HK-2 (cell line): ENCODE measurements at regions not wholly inside any gene's neighbourhood (a gene's known extent, or its start where the extent isn't known, plus 50 kb on each side); places are given as distances from the start of the nearest gene placed in this dataset.
"Not testable (repeated sequence)": the region's sequence is repeated elsewhere in the genome, so short reads cannot be mapped to it uniquely, and the experiment has no call there.

Experiments used
- DNase-seq: peaks from one replicate; pipeline ENCODE4 v3.0.0-alpha.2; 2018; ENCODE audit not compliant: unreplicated experiment

DNA sequence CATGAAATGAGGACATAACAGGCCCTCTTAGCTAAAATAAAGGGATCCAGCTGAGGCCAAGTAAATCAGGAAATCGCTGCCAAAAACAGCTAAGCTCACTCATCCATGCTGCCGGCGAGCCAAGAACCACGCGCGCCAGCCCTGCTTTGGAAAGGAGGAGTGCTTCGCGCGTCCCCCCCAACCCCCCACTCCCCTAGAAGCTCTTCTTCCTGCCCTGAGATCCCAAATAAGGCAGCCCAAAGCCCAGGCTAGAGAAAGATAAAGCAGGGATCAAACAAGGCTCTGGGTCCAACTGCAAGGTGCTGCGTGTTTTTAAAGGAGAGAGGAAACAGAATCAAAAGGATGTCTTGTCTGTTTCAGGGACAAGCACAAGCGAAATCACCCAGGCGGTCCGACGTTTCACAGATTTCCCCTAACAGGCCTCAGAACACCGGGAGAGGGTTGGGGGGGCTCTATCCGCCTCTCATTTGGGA is 168.3 kb upstream of the AUTS2 start:
- DNase-seq, result no peak

DNA sequence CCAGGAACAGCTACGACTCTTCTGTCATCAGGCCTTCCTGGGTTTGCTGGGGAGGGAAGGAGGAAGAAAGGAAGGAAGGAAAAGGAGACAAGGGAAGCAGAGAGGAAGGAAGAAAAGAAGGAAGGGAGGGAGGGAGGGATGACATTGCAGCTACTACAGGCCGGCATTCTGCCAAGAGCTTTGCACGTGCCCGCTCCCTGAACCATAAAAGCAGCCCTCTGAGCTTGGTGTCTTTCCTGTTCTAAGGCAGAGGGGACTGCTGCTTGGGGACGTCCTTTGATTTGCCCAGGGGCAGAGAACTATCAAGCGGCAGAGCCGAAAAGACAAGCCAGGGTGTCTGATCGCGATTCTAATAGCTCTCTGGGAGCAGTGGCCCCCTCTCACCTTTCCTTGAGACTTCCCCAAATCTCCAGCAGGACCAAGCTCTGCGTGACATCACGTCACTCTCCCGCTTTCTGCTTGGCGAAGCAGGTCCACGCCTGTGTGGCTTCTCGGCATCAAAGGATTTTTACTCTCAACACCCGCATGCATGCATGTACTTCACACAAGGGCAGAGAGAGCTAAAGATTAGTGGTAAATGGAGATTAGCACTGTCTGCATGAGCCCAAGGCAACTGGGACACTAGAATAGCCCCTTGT is 167.8 kb upstream of the AUTS2 start:
- peak; percentile 3 for DNase-seq

DNA sequence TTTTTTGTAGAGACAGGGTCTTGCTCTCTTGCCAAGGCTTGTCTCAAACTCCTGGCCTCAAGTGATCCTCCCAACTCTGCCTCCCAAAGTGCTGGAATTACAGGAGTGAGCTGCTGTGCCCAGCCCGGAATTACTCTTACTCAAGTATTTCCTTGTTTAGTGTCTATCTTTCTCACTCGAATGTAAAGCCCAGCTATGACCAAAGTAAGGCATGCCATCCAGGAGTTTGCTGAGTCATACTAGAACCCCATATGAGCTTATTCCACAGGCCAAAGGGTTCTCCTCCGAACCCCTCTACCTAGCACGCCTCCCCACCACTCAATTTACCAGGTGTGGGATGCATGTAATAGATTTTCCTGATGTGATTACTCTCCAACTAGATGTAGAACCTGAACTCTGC is 166.6 kb upstream of the AUTS2 start:
- no peak for DNase-seq

DNA sequence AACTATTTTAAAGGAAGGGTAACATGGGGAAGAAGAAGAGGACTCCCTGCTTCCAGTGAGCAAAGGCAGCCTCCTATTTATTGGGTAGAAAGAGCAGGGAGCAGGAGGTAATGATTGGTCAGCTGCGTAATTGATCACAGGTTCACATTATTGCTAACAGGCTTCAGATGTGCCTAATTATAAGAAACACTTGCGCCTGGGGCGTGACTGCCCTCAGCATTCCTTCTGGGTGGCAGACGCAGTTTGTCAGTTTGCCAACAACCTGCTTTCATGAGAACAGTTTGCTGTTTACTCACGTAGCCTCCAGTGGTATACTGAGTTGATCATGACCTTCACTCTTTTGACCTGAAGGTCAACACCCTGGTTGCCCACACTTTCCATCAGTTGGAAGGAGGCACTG is 166.0 kb upstream of the AUTS2 start:
- not testable (repeated sequence) for DNase-seq

DNA sequence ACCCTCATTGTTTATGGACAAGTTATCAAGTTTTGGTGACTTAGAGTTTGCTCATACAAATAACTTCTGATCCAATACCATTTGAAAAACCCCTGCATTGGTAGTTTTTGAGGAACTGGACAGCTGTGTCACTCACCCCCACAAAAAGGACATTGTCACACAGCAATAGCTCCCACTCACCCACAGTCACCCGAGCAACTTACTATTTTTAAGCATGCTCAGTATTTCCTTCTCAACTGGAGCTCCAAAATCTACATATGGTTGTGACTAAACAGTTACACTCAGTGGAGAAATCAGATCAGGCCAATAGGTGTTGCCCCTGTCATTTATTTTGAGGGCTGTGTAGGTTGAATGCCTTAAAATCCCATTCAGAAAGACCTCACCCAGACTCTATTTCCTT is 165.2 kb upstream of the AUTS2 start:
- DNase-seq, result no peak

DNA sequence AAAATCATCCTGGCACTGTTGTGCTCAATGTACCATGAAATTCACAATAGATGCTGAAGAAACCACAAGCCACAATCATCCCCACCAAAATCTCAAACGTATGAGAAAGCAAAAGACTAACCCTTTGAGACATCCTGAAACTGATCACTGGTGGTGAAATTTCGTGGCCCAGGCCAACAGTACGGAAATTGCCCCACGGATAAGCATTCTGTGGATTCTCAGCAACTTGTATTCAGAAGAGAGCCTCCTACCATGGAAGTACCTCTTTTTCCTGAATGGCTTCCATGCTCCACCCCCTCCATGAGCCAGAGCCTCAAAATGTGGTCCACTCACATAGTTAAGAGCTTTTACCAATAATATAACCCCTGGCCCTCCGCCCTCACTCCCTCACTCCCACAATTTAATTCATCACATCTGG is 163.9 kb upstream of the AUTS2 start:
- DNase-seq, result no peak

DNA sequence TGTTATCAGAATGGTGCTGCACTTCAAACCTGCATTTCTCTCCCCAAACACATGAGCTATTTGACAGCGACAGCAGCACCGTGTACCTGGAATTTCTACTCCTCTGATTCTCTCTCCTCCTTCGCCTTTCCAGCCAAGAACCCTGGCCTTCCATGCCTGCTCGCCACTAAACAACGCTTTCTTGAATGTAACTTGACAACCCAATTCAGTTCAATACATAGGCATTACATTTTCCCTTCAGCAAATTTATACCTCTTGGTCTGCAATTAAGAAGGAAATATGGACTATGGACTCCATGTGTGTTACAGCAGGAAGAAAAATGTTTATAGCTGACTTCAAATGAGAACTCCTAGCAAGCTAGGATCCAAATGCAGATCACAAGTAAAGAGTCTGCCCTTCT is 162.6 kb upstream of the AUTS2 start:
- no peak for DNase-seq

- no peak for DNase-seq
Observed at GRCh38 chr7:69436946-69437345, 161.3 kb upstream of the AUTS2 start.

GRCh38 chr7:69438584-69439412 is 159.5 kb upstream of the AUTS2 start:
- DNase-seq, result no peak

GRCh38 chr7:69439636-69440325 is 158.5 kb upstream of the AUTS2 start:
- no peak for DNase-seq

GRCh38 chr7:69440976-69441375 is 157.3 kb upstream of the AUTS2 start:
- DNase-seq, result no peak

- no peak for DNase-seq
Observed at GRCh38 chr7:69443136-69443535, 155.1 kb upstream of the AUTS2 start.

- DNase-seq, result no peak
Observed at GRCh38 chr7:69445541-69445940, 152.7 kb upstream of the AUTS2 start.

DNA sequence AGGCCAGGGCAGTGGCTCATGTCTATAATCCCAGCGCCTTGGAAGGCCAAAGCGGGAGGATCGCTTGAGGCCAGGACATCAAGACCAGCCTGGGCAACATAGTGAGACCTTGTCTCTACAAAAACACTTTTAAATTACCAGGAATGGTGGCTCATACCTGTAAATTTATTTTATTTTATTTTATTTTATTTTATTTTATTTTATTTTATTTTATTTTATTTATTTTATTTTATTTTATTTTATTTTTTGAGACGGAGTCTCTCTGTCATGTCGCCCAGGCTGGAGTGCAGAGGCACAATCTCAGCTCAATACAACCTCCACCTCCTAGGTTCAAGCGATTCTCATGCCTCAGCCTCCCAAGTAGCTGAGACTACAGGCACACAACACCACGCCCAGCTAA is 152.1 kb upstream of the AUTS2 start:
- not testable (repeated sequence) for DNase-seq

DNA sequence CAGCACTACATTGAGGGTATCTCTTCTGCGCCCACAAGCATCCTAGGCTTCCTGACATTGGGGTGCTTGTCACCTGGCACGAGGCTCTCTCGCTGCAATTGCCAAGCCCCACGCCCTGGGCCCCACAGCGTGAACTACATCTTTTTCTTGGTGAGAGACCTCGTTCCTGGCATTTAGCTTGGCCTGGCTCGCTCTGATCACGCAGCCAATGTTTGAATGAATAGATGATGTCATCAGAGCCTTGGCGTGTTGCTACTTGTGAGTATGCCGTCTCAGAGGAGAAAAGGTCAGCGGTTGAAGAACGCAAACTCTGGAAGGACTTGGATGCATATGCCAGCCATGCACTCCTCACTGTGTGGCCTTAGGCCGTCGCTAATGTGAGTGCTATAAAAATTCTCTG is 150.2 kb upstream of the AUTS2 start:
- DNase-seq, result no peak

DNA sequence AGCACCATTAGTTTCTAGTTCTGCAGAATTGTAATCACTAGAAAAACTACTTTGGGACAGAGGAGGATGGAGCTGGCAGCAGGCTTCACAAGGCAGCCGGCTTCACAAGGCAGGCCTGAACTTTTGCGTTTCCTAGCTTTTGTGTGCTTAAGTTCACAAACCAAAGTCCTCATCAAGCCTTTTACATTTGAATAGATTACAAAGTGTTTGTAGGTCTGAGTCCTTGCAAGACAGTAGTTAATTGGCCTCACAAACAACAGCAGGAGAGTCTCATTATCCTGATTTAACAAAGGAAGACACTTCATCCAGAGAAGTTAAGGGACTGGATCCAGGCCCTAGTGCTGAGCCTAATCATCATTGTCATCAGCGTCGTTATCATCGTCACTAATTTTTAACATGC is 147.8 kb upstream of the AUTS2 start:
- DNase-seq, result no peak

DNA sequence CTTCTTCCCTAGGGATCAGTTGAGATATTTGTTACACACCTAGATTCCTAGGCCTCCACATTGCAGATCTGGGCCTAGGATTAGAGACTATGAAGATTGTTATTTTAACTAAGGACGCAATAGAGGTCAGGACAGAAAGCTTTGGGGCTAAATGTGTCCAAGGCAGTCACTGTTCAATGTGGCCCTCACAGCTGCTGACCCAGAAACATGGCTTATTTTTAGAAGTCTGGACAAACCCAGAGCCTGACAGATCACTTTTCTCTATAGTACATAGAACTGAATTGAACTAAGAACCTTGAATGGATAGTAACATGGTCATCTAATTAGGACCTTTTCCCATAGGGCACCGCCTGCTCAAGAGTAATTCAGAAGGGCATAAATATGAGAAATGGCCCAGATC is 146.6 kb upstream of the AUTS2 start:
- DNase-seq, result no peak

DNA sequence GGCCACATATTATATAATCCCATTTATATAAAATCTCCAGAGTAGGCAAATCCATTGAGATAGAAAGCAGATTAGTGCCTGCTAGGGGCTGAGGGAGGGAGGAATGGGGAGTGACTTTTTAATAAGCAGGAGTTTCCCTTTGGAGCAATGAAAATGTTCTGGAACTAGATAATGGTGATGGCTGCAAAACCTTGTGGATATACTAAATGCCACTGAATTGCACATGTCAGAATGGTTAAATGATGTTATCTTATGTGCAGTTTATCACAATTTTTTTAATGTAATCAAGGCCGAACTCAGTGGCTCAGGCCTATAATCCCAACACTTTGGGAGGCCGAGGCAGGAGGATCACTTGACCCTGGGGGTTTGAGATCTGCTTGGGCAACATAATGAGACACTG is 145.5 kb upstream of the AUTS2 start:
- no peak for DNase-seq

DNA sequence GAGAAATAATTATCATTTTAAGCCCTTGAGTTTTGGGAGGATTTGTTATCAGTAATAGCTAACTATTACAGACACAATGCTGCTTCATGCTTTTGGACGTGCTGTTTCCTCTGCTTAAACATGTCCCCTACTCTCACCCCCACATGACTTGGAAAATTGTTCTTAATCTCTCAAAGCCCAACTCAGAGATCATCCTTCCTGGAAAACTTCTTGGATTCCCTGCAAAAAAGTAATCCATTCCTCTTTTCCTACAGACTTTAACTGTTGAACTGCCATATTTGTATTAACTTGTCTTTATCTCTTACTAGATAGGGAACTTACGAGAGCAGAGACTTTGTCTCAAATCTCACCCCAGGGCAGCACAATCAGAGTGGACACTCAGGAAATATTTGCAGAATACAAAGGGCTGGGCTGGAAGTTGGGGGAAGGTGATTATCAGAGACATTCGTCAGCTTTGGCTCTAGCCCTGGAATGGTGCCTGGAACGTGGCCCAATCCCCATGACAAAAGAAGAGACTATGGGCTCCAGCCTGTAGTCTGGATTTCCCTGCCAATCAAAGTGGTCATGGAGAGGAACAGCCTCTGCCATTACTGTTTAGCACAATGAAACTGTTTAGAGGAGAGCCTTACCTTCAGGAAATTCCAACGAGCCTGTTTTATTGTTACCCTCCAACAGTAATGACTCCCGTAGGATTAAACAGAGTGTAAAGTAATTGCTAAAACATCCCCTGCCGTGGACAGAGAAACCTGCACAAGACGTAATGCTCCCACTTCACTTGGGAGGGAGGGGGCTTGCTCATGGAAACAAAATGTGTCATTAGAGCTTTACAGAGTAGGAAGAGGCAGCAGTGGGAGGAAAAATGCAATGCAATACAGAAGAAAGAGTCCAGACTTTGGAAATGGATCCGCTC is 140.4 kb upstream of the AUTS2 start:
- no peak for DNase-seq

DNA sequence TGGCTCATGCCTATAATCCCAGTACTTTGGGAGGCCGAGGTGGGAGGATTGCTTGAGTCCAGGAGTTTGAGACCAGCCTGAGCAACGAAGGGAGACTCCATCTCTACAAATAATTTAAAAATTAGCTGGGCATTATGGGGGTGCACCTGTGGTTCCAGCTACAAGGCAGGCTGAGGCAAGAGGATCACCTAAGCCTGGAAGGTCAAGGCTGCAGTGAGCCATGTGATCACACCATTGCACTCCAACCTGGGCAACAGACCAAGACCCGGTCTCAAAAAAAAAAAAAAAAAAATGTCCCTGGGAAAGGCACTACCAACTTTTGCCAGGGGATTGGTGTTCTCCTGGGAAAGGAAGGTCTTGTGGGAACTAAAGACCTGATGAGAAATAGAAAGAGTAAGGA is 134.2 kb upstream of the AUTS2 start:
- DNase-seq, result no peak

DNA sequence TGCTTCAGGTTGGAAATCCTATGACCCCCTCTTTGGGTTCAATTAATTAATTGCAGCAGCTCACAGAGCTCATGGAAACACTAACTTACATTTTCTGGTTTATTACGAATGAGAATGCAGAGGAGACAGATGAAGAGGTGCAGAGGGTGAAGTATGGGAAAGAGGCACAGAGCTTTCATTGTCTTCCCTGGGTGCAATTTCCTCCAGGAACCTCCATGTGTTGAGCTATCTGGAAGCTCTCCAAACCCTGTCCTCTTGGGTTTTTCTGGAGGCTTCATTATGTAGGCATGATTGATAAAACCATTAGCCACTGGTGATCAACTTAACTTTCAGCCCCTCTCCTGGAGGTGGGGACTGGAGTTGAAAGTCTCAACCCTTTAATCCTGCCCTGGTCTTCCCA is 133.0 kb upstream of the AUTS2 start:
- DNase-seq, result no peak

GRCh38 chr7:69467826-69468225 is 130.4 kb upstream of the AUTS2 start:
- no peak for DNase-seq
